GM19035 (cell line): ENCODE measurements at regions not wholly inside any gene's neighbourhood (a gene's known extent, or its start where the extent isn't known, plus 50 kb on each side); places are given as distances from the start of the nearest gene placed in this dataset.

ENCODE experiments used
- ATAC-seq: cut with Tn5 transposase; IDR thresholded peaks from one replicate; pipeline ENCODE4 v1.9.1; 2021; ENCODE audit not compliant: unreplicated experiment

GRCh38 chr1:78792756-78793155 is 143.1 kb downstream of the IFI44 start:
- ATAC-seq: no peak

GRCh38 chr1:78797108-78797781 is 147.6 kb downstream of the IFI44 start:
- no peak for ATAC-seq

- ATAC-seq: no peak
Observed at GRCh38 chr1:78799926-78800325, 150.3 kb downstream of the IFI44 start.

GRCh38 chr1:78814176-78814575 is 164.5 kb downstream of the IFI44 start:
- ATAC-seq: no peak

- no peak for ATAC-seq
Observed at GRCh38 chr1:78825561-78825960, 175.9 kb downstream of the IFI44 start.

- ATAC-seq: no peak
Observed at GRCh38 chr1:78829644-78830043, 176.9 kb downstream of the ADGRL4 start.

- no peak for ATAC-seq
Observed at GRCh38 chr1:78830321-78830720, 176.2 kb downstream of the ADGRL4 start.

GRCh38 chr1:78831731-78832360 is 174.7 kb downstream of the ADGRL4 start:
- ATAC-seq: no peak

GRCh38 chr1:78833491-78833890 is 173.0 kb downstream of the ADGRL4 start:
- ATAC-seq: no peak

GRCh38 chr1:78834201-78834741 is 172.3 kb downstream of the ADGRL4 start:
- no peak for ATAC-seq

- ATAC-seq: no peak
Observed at GRCh38 chr1:78836726-78837125, 169.8 kb downstream of the ADGRL4 start.

- ATAC-seq: peak; percentile 48
Observed at GRCh38 chr1:78839704-78840277, 166.7 kb downstream of the ADGRL4 start.
